GM12878 (cell line): ENCODE measurements at regions not wholly inside any gene's neighbourhood (a gene's known extent, or its start where the extent isn't known, plus 50 kb on each side); places are given as distances from the start of the nearest gene placed in this dataset.

Source experiments
- ATAC-seq: fragments of 200-7000 bp; cut with Tn5 transposase; 3 replicates; pipeline ENCODE4 v1.9.1; 2020; ENCODE audit warnings: mild to moderate bottlenecking, moderate library complexity
- BruUV-seq: library from RNA; stranded (reverse); fragments of 400-500 nt; replicated peaks from 2 replicates; lab custom pipeline; 2021; lab: Mats Ljungman, UMichigan
- CTCF ChIA-PET: fragments of 300-600 bp; sonication (Branson Sonifier 250); formaldehyde crosslinking; extraction: SDS; loops from one replicate; lab custom pipeline; 2021; ENCODE audit warnings: inconsistent platforms; lab: Yijun Ruan, JAX
- POLR2A ChIA-PET: fragments of 350-600 bp; formaldehyde crosslinking; extraction: SDS; loops from one replicate; lab custom pipeline; 2021; ENCODE audit warnings: inconsistent platforms; lab: Charles Lee
- RAD21 ChIA-PET: fragments of 300-600 bp; sonication (Branson Sonifier 250); formaldehyde crosslinking; loops from one replicate; lab custom pipeline; 2023; ENCODE audit warnings: antibody characterized with exemption; ENCODE audit not compliant: unreplicated experiment; lab: Charles Lee
- SMC1A ChIA-PET: fragments of 300-600 bp; sonication (Branson Sonifier 250); formaldehyde crosslinking; loops from one replicate; lab custom pipeline; 2023; ENCODE audit not compliant: unreplicated experiment, uncharacterized antibody; lab: Charles Lee
- DNase-seq: peaks from one replicate; pipeline ENCODE4 v3.0.0-alpha.2; 2011; ENCODE audit warnings: low read depth, low spot score
- FAIRE-seq: peaks from 3 replicates; lab custom pipeline; 2011; peaks lifted over from hg19 to GRCh38; lab: Jason Lieb, UNC
- H2AFZ ChIP-seq: 2 replicates; pipeline ENCODE4 v1.6.0; 2011; ENCODE audit warnings: low read depth, low read length, control low read depth; ENCODE audit not compliant: control insufficient read depth
- H3K27ac ChIP-seq: 2 replicates; pipeline ENCODE4 v1.5.1; 2011; ENCODE audit warnings: control low read depth; ENCODE audit not compliant: control insufficient read depth, insufficient read depth
- H3K27me3 ChIP-seq, 2 experiments: replicated peaks in 1 of 2; 2 replicates each; pipeline versions ENCODE4 v1.6.0 to v1.6.1; 2011; ENCODE audit warnings: low read length in 1 of 2; ENCODE audit not compliant: control insufficient read depth in 2 of 2, insufficient read depth in 2 of 2
- H3K36me3 ChIP-seq, 2 experiments: 2 replicates each; pipeline ENCODE4 v1.5.1; 2011; ENCODE audit warnings: low read length in 1 of 2; ENCODE audit not compliant: control insufficient read depth in 2 of 2, insufficient read depth in 2 of 2
- H3K4me1 ChIP-seq: 2 replicates; pipeline ENCODE4 v1.6.1; 2011; ENCODE audit warnings: mild to moderate bottlenecking, low read length, moderate library complexity, mixed read lengths; ENCODE audit not compliant: control insufficient read depth, insufficient read depth
- H3K4me2 ChIP-seq: 2 replicates; pipeline ENCODE4 v1.6.0; 2011; ENCODE audit warnings: control low read depth; ENCODE audit not compliant: control insufficient read depth, insufficient read depth
- H3K4me3 ChIP-seq: fragments of 200-600 bp; sonication (generic); 2 replicates; pipeline ENCODE4 v1.5.1; 2016
- H3K79me2 ChIP-seq: 2 replicates; pipeline ENCODE4 v1.6.0; 2011; ENCODE audit warnings: low read length; ENCODE audit not compliant: control insufficient read depth, insufficient read depth
- H3K9ac ChIP-seq: 2 replicates; pipeline ENCODE4 v1.8.0; 2011; ENCODE audit warnings: low read length, control low read depth, mixed read lengths; ENCODE audit not compliant: control insufficient read depth, insufficient read depth
- H3K9me3 ChIP-seq: replicated peaks from 3 replicates; pipeline ENCODE4 v1.5.1; 2011; ENCODE audit warnings: mild to moderate bottlenecking, low read length; ENCODE audit not compliant: control insufficient read depth, insufficient read depth
- H4K20me1 ChIP-seq: 2 replicates; pipeline ENCODE4 v1.6.0; 2011; ENCODE audit not compliant: control insufficient read depth, insufficient read depth
- ATF7 ChIP-seq: fragments of 450-650 bp; IDR thresholded peaks from 2 replicates; pipeline ENCODE4 v1.6.1; 2016; ENCODE audit warnings: low read depth, mild to moderate bottlenecking
- CEBPB ChIP-seq, 2 experiments: fragments of 150-350 bp in 1 of 2; IDR thresholded peaks; 2 replicates each; pipeline ENCODE4 v1.6.1; 2012 to 2014; ENCODE audit warnings: low read depth in 2 of 2, low read length in 2 of 2, borderline replicate concordance in 1 of 2, inconsistent platforms in 1 of 2
- CREM ChIP-seq: IDR thresholded peaks from 2 replicates; pipeline ENCODE4 v1.6.1; 2014; ENCODE audit warnings: antibody characterized with exemption, low read depth
- ETV6 ChIP-seq, 2 experiments: fragments of 450-650 bp in 1 of 2; IDR thresholded peaks in 1 of 2; conservative IDR thresholded peaks in 1 of 2; 2 replicates each; pipeline ENCODE4 v1.6.1; 2014; ENCODE audit warnings: antibody characterized with exemption in 1 of 2, borderline replicate concordance in 1 of 2, low read depth in 1 of 2, mild to moderate bottlenecking in 1 of 2, moderate library complexity in 1 of 2
- HDAC2 ChIP-seq: fragments of 200-600 bp; sonication (generic); IDR thresholded peaks from 2 replicates; pipeline ENCODE4 v1.6.1; 2017
- MTA2 ChIP-seq: fragments of 450-650 bp; IDR thresholded peaks from 2 replicates; pipeline ENCODE4 v1.6.1; 2016; ENCODE audit warnings: low read depth, mild to moderate bottlenecking, moderate library complexity
- MYB ChIP-seq: fragments of 150-350 bp; IDR thresholded peaks from 2 replicates; pipeline ENCODE4 v1.6.1; 2014; ENCODE audit warnings: mild to moderate bottlenecking, low read depth, low read length, borderline replicate concordance
- NFYA ChIP-seq: IDR thresholded peaks from 2 replicates; pipeline ENCODE4 v1.6.1; 2011; ENCODE audit warnings: low read depth, mild to moderate bottlenecking, low read length, improper control_type of control experiment, borderline replicate concordance
- NR2C1 ChIP-seq: fragments of 450-650 bp; IDR thresholded peaks from 2 replicates; pipeline ENCODE4 v1.6.1; 2017; ENCODE audit warnings: antibody characterized with exemption, mild to moderate bottlenecking, moderate library complexity
- PML ChIP-seq: IDR thresholded peaks from 2 replicates; pipeline ENCODE4 v1.6.1; 2012; ENCODE audit warnings: low read length, inconsistent platforms
- RAD21 ChIP-seq: IDR thresholded peaks from 2 replicates; pipeline ENCODE4 v1.6.1; 2011; ENCODE audit warnings: mild to moderate bottlenecking, low read depth, low read length, moderate library complexity; ENCODE audit not compliant: insufficient read depth
- SKIL ChIP-seq: fragments of 450-650 bp; IDR thresholded peaks from 2 replicates; pipeline ENCODE4 v1.6.1; 2017; ENCODE audit warnings: mild to moderate bottlenecking, low read depth, inconsistent platforms; ENCODE audit not compliant: poor library complexity, severe bottlenecking
- STAT1 ChIP-seq: fragments of 450-650 bp; conservative IDR thresholded peaks from 2 replicates; pipeline ENCODE4 v1.6.1; 2014; ENCODE audit warnings: antibody characterized with exemption, mild to moderate bottlenecking
- YY1 ChIP-seq: IDR thresholded peaks from 2 replicates; pipeline ENCODE4 v1.6.1; 2011; ENCODE audit warnings: low read depth, mild to moderate bottlenecking, low read length
- ZNF24 ChIP-seq: fragments of 450-650 bp; IDR thresholded peaks from 2 replicates; pipeline ENCODE4 v1.6.1; 2017; ENCODE audit warnings: antibody characterized with exemption, mild to moderate bottlenecking
- ZZZ3 ChIP-seq: IDR thresholded peaks from 2 replicates; pipeline ENCODE4 v1.6.1; 2011; ENCODE audit warnings: low read depth; ENCODE audit not compliant: control insufficient read depth, insufficient read length
- WGBS: methylation state at CpG from one replicate; pipeline ENCODE4 v1.1.6; 2016; ENCODE audit warnings: low lambda C conversion rate; ENCODE audit not compliant: insufficient replicate concordance, insufficient coverage; ENCODE audit errors: missing lambda C conversion rate; 5-methylcytosine and 5-hydroxymethylcytosine counted together
- in situ Hi-C: fragments of 300-500 bp; cut with MboI; formaldehyde crosslinking; loops from 9 replicates; pipeline ENCODE4 v1.14.3; 2018; ENCODE audit warnings: mixed read lengths
- intact Hi-C: fragments of 100-400 bp; cut with micrococcal nuclease; formaldehyde crosslinking; loops from one replicate; pipeline ENCODE4 v1.14.2; 2022; ENCODE audit not compliant: unreplicated experiment

GRCh38 chr14:38121320-38122020 is 86.2 kb upstream of the SSTR1 start:
- FAIRE-seq (no peak), ATAC-seq (no peak), DNase-seq (no peak)
- in situ Hi-C loops: no loop called here
- ChIA-PET POLR2A (no interaction called here), CTCF (no interaction called here), RAD21 (interaction anchor here (0.7 to 1.2 kb wide), 2 partner anchors 42 to 56 kb away, joined by 3 to 4 read pairs; no protein-coding TSS in a partner anchor)
- Histone ChIP-seq H3K36me3 (no peaks in the 10 kb centered on the region), H3K27ac (no peak overlapping the region), H3K4me2 (no peak overlapping the region), H3K79me2 (no peaks in the 10 kb centered on the region), H4K20me1 (no peaks in the 10 kb centered on the region), H3K4me1 (no peaks in the 10 kb centered on the region), H3K9me3 (no peaks in the 10 kb centered on the region), H2AFZ (no peak overlapping the region)
- intact Hi-C loops: no loop called here
- WGBS: 1% methylated on average over 4 of the region's 4 CpGs
- BruUV-seq: no TSS peak
- TF ChIP-seq CEBPB (IDR thresholded peaks at IDR 0.05; ENCODE audit: borderline replicate concordance in 1 of 2, low read depth in 2 of 2, low read length in 2 of 2): no peak
- TF ChIP-seq MTA2: peak; percentile 53
- TF ChIP-seq, all 136 proteins: peak for 1
- no peak overlapping the region for H3K9ac ChIP-seq
- SMC1A ChIA-PET: interaction anchor here (0.8 kb wide), 1 partner anchor 50 kb away, joined by 3 read pairs; no protein-coding TSS in a partner anchor
- H3K27me3 ChIP-seq: no peaks in the 10 kb centered on the region
- H3K4me3 ChIP-seq: no peak overlapping the region

DNA sequence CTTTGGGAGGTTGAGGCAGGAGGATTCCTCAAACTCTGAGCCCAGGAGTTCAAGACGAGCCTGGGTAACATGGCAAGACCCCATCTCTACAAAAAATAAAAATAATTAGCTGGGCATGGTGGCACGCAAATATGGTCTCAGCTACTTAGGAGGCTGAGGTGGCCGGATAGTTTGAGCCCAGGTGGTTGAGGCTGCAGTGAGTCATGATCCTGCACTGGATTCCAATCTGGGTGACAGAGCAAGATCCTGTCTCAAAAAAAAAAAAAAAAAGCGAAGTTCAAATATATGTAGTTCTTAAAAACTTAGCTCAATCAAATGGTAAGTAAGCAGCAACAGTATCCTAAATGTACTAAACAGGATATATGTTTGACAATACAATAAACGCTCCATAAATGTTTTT is 85.5 kb upstream of the SSTR1 start:
- Histone ChIP-seq H3K9me3 (no peaks in the 10 kb centered on the region), H2AFZ (no peak overlapping the region)

More for the DNA sequence above, 85.5 kb upstream of the SSTR1 start:
- Histone ChIP-seq H3K36me3 (no peaks in the 10 kb centered on the region), H3K4me3 (no peak overlapping the region), H3K79me2 (no peaks in the 10 kb centered on the region), H3K4me1 (no peaks in the 10 kb centered on the region), H3K4me2 (no peak overlapping the region), H3K27me3 (no peaks in the 10 kb centered on the region), H3K27ac (no peak overlapping the region), H4K20me1 (no peaks in the 10 kb centered on the region), H3K9ac (no peak overlapping the region)
- ATAC-seq (no peak), DNase-seq (no peak), FAIRE-seq (no peak)
- ChIA-PET CTCF (interaction anchor here (1.3 kb wide), 1 partner anchor 15 kb away, joined by 3 read pairs; no protein-coding TSS in a partner anchor), RAD21 (interaction anchor here (0.7 to 1.2 kb wide), 3 partner anchors 43 to 57 kb away, joined by 3 to 4 read pairs (median 3); no protein-coding TSS in a partner anchor), POLR2A (no interaction called here), SMC1A (interaction anchor here (0.6 to 1.0 kb wide), 4 partner anchors 36 to 211 kb away, joined by 3 to 5 read pairs (median 3); no protein-coding TSS in a partner anchor)
- intact Hi-C loops: no loop called here
- in situ Hi-C loops: no loop called here
- no TSS peak for BruUV-seq
- 28% methylated on average over 5 of the region's 5 CpGs for WGBS
- no peak for TF ChIP-seq RAD21
- TF ChIP-seq CEBPB (IDR thresholded peaks at IDR 0.05; ENCODE audit: borderline replicate concordance in 1 of 2, low read depth in 2 of 2, low read length in 2 of 2): no peak
- no peak for TF ChIP-seq HDAC2
- no peak for TF ChIP-seq ZZZ3
- no peak for TF ChIP-seq YY1
- TF ChIP-seq STAT1: no peak
- TF ChIP-seq ETV6 (conservative IDR thresholded peaks at IDR 0.05 in 1 of 2, IDR thresholded peaks at IDR 0.05 in 1 of 2; ENCODE audit: borderline replicate concordance in 1 of 2, low read depth in 1 of 2): no peak
- no peak for TF ChIP-seq PML
- no peak for TF ChIP-seq SKIL
- TF ChIP-seq ATF7: no peak
- TF ChIP-seq ZNF24: no peak
- TF ChIP-seq MYB: no peak
- no peak for TF ChIP-seq CREM
- TF ChIP-seq NFYA: no peak
- TF ChIP-seq NR2C1: no peak
